ENCODE measurements at regions not wholly inside any gene's neighbourhood (a gene's known extent, or its start where the extent isn't known, plus 50 kb on each side); places are given as distances from the start of the nearest gene placed in this dataset.

GRCh38 chr20:1779567-1779966 lies 115.6 kb upstream of the SIRPA start:
- no peak overlapping the region for H3K27ac ChIP-seq
- no peak overlapping the region for H3K4me3 ChIP-seq
- TF ChIP-seq POLR2AphosphoS5 (IDR thresholded peaks at IDR 0.05; ENCODE audit: borderline replicate concordance, low read depth, low read length), result no peak
- no peak for TF ChIP-seq EZH2 (IDR thresholded peaks at IDR 0.05)
- TF ChIP-seq FOXP2 (optimal IDR thresholded peaks at IDR 0.05; ENCODE audit: control extremely low read depth, extremely low read length, insufficient read depth), result no peak
- H3K9ac ChIP-seq (ENCODE audit: insufficient read length), result no peak overlapping the region
- no peak for DNase-seq (ENCODE audit: low read depth, low spot score)
- no peaks in the 10 kb centered on the region for H3K36me3 ChIP-seq (ENCODE audit: insufficient read depth, low read length)
- no peaks in the 10 kb centered on the region for H3K9me3 ChIP-seq (ENCODE audit: low read depth, low read length)

- H3K4me3 ChIP-seq, result no peak overlapping the region
- no peaks in the 10 kb centered on the region for H3K9me3 ChIP-seq (ENCODE audit: low read depth, low read length)
- no peak overlapping the region for H3K27ac ChIP-seq
- no peak overlapping the region for H3K9ac ChIP-seq (ENCODE audit: insufficient read length)
- TF ChIP-seq POLR2AphosphoS5 (IDR thresholded peaks at IDR 0.05; ENCODE audit: borderline replicate concordance, low read depth, low read length), result no peak
- no peak for TF ChIP-seq FOXP2 (optimal IDR thresholded peaks at IDR 0.05; ENCODE audit: control extremely low read depth, extremely low read length, insufficient read depth)
- no peak for TF ChIP-seq EZH2 (IDR thresholded peaks at IDR 0.05)
- no peaks in the 10 kb centered on the region for H3K36me3 ChIP-seq (ENCODE audit: insufficient read depth, low read length)
- no peak for DNase-seq (ENCODE audit: low read depth, low spot score)
Observed at GRCh38 chr20:1778338-1778737, 116.9 kb upstream of the SIRPA start.

- Histone ChIP-seq H3K27ac (no peak overlapping the region), H3K4me3 (peak overlapping the region; percentile 90), H3K9me3 (ENCODE audit: low read depth, low read length) (no peaks in the 10 kb centered on the region), H3K36me3 (ENCODE audit: insufficient read depth, low read length) (no peaks in the 10 kb centered on the region), H3K9ac (ENCODE audit: insufficient read length) (peak overlapping the region; percentile 91)
- DNase-seq (ENCODE audit: low read depth, low spot score), result no peak
- TF ChIP-seq FOXP2 (optimal IDR thresholded peaks at IDR 0.05; ENCODE audit: control extremely low read depth, extremely low read length, insufficient read depth) (no peak), POLR2AphosphoS5 (IDR thresholded peaks at IDR 0.05; ENCODE audit: borderline replicate concordance, low read depth, low read length) (no peak), EZH2 (IDR thresholded peaks at IDR 0.05) (no peak)
Observed at GRCh38 chr20:1777476-1777820, 117.8 kb upstream of the SIRPA start.

- Histone ChIP-seq H3K27ac (peak overlapping the region; percentile 44; the same call in 1 of the 2 replicates), H3K4me3 (peak overlapping the region; percentile 90), H3K36me3 (ENCODE audit: insufficient read depth, low read length) (no peaks in the 10 kb centered on the region), H3K9me3 (ENCODE audit: low read depth, low read length) (no peaks in the 10 kb centered on the region), H3K9ac (ENCODE audit: insufficient read length) (peak overlapping the region; percentile 91)
- peak; percentile 56 for TF ChIP-seq FOXP2 (optimal IDR thresholded peaks at IDR 0.05; ENCODE audit: control extremely low read depth, extremely low read length, insufficient read depth)
- no peak for TF ChIP-seq EZH2 (IDR thresholded peaks at IDR 0.05)
- DNase-seq (ENCODE audit: low read depth, low spot score), result peak; percentile 34
Observed at GRCh38 chr20:1776681-1777475, 118.3 kb upstream of the SIRPA start.

- no peaks in the 10 kb centered on the region for H3K9me3 ChIP-seq (ENCODE audit: low read depth, low read length)
- H3K4me3 ChIP-seq, result no peak overlapping the region
- no peaks in the 10 kb centered on the region for H3K36me3 ChIP-seq (ENCODE audit: insufficient read depth, low read length)
- H3K27ac ChIP-seq, result no peak overlapping the region
- TF ChIP-seq FOXP2 (optimal IDR thresholded peaks at IDR 0.05; ENCODE audit: control extremely low read depth, extremely low read length, insufficient read depth) (no peak), POLR2AphosphoS5 (IDR thresholded peaks at IDR 0.05; ENCODE audit: borderline replicate concordance, low read depth, low read length) (no peak), EZH2 (IDR thresholded peaks at IDR 0.05) (no peak)
- H3K9ac ChIP-seq (ENCODE audit: insufficient read length), result no peak overlapping the region
- DNase-seq (ENCODE audit: low read depth, low spot score), result no peak
Observed at GRCh38 chr20:1775117-1775516, 117.5 kb upstream of the SIRPG start.

- no peak overlapping the region for H3K4me3 ChIP-seq
- no peak overlapping the region for H3K9ac ChIP-seq (ENCODE audit: insufficient read length)
- no peaks in the 10 kb centered on the region for H3K36me3 ChIP-seq (ENCODE audit: insufficient read depth, low read length)
- DNase-seq (ENCODE audit: low read depth, low spot score), result no peak
- H3K9me3 ChIP-seq (ENCODE audit: low read depth, low read length), result no peaks in the 10 kb centered on the region
- no peak for TF ChIP-seq EZH2 (IDR thresholded peaks at IDR 0.05)
- TF ChIP-seq FOXP2 (optimal IDR thresholded peaks at IDR 0.05; ENCODE audit: control extremely low read depth, extremely low read length, insufficient read depth), result no peak
- TF ChIP-seq POLR2AphosphoS5 (IDR thresholded peaks at IDR 0.05; ENCODE audit: borderline replicate concordance, low read depth, low read length), result no peak
- H3K27ac ChIP-seq, result no peak overlapping the region
Observed at GRCh38 chr20:1774479-1774878, 116.9 kb upstream of the SIRPG start.

GRCh38 chr20:1773816-1774215 lies 116.2 kb upstream of the SIRPG start:
- H3K27ac ChIP-seq, result no peak overlapping the region
- no peak for DNase-seq (ENCODE audit: low read depth, low spot score)
- no peak overlapping the region for H3K9ac ChIP-seq (ENCODE audit: insufficient read length)
- H3K36me3 ChIP-seq (ENCODE audit: insufficient read depth, low read length), result no peaks in the 10 kb centered on the region
- no peak overlapping the region for H3K4me3 ChIP-seq
- TF ChIP-seq POLR2AphosphoS5 (IDR thresholded peaks at IDR 0.05; ENCODE audit: borderline replicate concordance, low read depth, low read length) (no peak), FOXP2 (optimal IDR thresholded peaks at IDR 0.05; ENCODE audit: control extremely low read depth, extremely low read length, insufficient read depth) (no peak), EZH2 (IDR thresholded peaks at IDR 0.05) (no peak)
- H3K9me3 ChIP-seq (ENCODE audit: low read depth, low read length), result no peaks in the 10 kb centered on the region

GRCh38 chr20:1769491-1769890 lies 111.9 kb upstream of the SIRPG start:
- no peak for TF ChIP-seq POLR2AphosphoS5 (IDR thresholded peaks at IDR 0.05; ENCODE audit: borderline replicate concordance, low read depth, low read length)
- no peak for TF ChIP-seq FOXP2 (optimal IDR thresholded peaks at IDR 0.05; ENCODE audit: control extremely low read depth, extremely low read length, insufficient read depth)
- no peak for TF ChIP-seq EZH2 (IDR thresholded peaks at IDR 0.05)
- H3K9ac ChIP-seq (ENCODE audit: insufficient read length), result no peak overlapping the region
- no peak for DNase-seq (ENCODE audit: low read depth, low spot score)
- no peak overlapping the region for H3K4me3 ChIP-seq
- H3K27ac ChIP-seq, result no peak overlapping the region
- no peaks in the 10 kb centered on the region for H3K36me3 ChIP-seq (ENCODE audit: insufficient read depth, low read length)
- H3K9me3 ChIP-seq (ENCODE audit: low read depth, low read length), result no peaks in the 10 kb centered on the region

GRCh38 chr20:1766731-1767130 lies 109.2 kb upstream of the SIRPG start:
- no peak for DNase-seq (ENCODE audit: low read depth, low spot score)
- no peaks in the 10 kb centered on the region for H3K9me3 ChIP-seq (ENCODE audit: low read depth, low read length)
- no peaks in the 10 kb centered on the region for H3K36me3 ChIP-seq (ENCODE audit: insufficient read depth, low read length)
- TF ChIP-seq POLR2AphosphoS5 (IDR thresholded peaks at IDR 0.05; ENCODE audit: borderline replicate concordance, low read depth, low read length), result no peak
- TF ChIP-seq EZH2 (IDR thresholded peaks at IDR 0.05), result no peak
- no peak for TF ChIP-seq FOXP2 (optimal IDR thresholded peaks at IDR 0.05; ENCODE audit: control extremely low read depth, extremely low read length, insufficient read depth)
- peak overlapping the region; percentile 23 for H3K27ac ChIP-seq
- H3K4me3 ChIP-seq, result no peak overlapping the region
- peak overlapping the region; percentile 11 for H3K9ac ChIP-seq (ENCODE audit: insufficient read length)

Data from SK-N-MC (cell line).